GM19328 (cell line): ENCODE measurements at regions not wholly inside any gene's neighbourhood (a gene's known extent, or its start where the extent isn't known, plus 50 kb on each side); places are given as distances from the start of the nearest gene placed in this dataset.
A peak's percentile ranks its signal among the peaks of the same experiment; 100 is the strongest.

Source experiments
- ATAC-seq: cut with Tn5 transposase; IDR thresholded peaks from one replicate; pipeline ENCODE4 v1.9.1; 2021; ENCODE audit warnings: mild to moderate bottlenecking, moderate library complexity; ENCODE audit not compliant: unreplicated experiment

GRCh38 chr4:152236519-152237056, 299.3 kb downstream of the FBXW7 start:
- ATAC-seq, result no peak

GRCh38 chr4:152235718-152236117, 300.2 kb downstream of the FBXW7 start:
- ATAC-seq, result no peak

GRCh38 chr4:152234571-152234970, 301.3 kb downstream of the FBXW7 start:
- ATAC-seq, result no peak

GRCh38 chr4:152232271-152232670, 303.6 kb downstream of the FBXW7 start:
- ATAC-seq, result no peak

GRCh38 chr4:152229782-152230289, 306.1 kb downstream of the FBXW7 start:
- no peak for ATAC-seq

- ATAC-seq, result no peak
These were observed 310.2 kb downstream of the FBXW7 start for GRCh38 chr4:152225680-152226079.

GRCh38 chr4:152224721-152225420, 311.0 kb downstream of the FBXW7 start:
- no peak for ATAC-seq

GRCh38 chr4:152224223-152224622, 311.7 kb downstream of the FBXW7 start:
- no peak for ATAC-seq

GRCh38 chr4:152223600-152223999, 312.3 kb downstream of the FBXW7 start:
- ATAC-seq, result no peak

GRCh38 chr4:152221816-152222516, 313.9 kb downstream of the FBXW7 start:
- ATAC-seq, result no peak

- ATAC-seq, result peak; percentile 58
These were observed 315.7 kb downstream of the FBXW7 start for GRCh38 chr4:152220201-152220666.

GRCh38 chr4:152218576-152218975, 317.3 kb downstream of the FBXW7 start:
- ATAC-seq, result no peak

GRCh38 chr4:152217896-152218295, 318.0 kb downstream of the FBXW7 start:
- ATAC-seq, result no peak

- ATAC-seq, result no peak
These were observed 323.8 kb downstream of the FBXW7 start for GRCh38 chr4:152211936-152212653.

- ATAC-seq, result no peak
These were observed 326.0 kb downstream of the FBXW7 start for GRCh38 chr4:152209772-152210493.

GRCh38 chr4:152207378-152207720, 328.5 kb downstream of the FBXW7 start:
- no peak for ATAC-seq

GRCh38 chr4:152206646-152207377, 329.1 kb downstream of the FBXW7 start:
- no peak for ATAC-seq

- ATAC-seq, result no peak
These were observed 329.7 kb downstream of the FBXW7 start for GRCh38 chr4:152206185-152206584.

- ATAC-seq, result no peak
These were observed 333.5 kb downstream of the FBXW7 start for GRCh38 chr4:152202415-152202814.
